SH-SY5Y (cell line): ENCODE measurements at regions not wholly inside any gene's neighbourhood (a gene's known extent, or its start where the extent isn't known, plus 50 kb on each side); places are given as distances from the start of the nearest gene placed in this dataset.

Source experiments
- GATA2 ChIP-seq: IDR thresholded peaks from 2 replicates; pipeline ENCODE4 v1.6.1; 2011; ENCODE audit warnings: mild to moderate bottlenecking, low read depth, low read length
- GATA3 ChIP-seq: IDR thresholded peaks from 2 replicates; pipeline ENCODE4 v1.6.1; 2011; ENCODE audit warnings: low read depth, mild to moderate bottlenecking, low read length, moderate library complexity

- TF ChIP-seq GATA3 (no peak), GATA2 (no peak)
Observed at GRCh38 chr1:189960769-189961168, 516.9 kb downstream of the BRINP3 start.
